ENCODE measurements at regions not wholly inside any gene's neighbourhood (a gene's known extent, or its start where the extent isn't known, plus 50 kb on each side); places are given as distances from the start of the nearest gene placed in this dataset.
"Not testable (repeated sequence)": the region's sequence is repeated elsewhere in the genome, so short reads cannot be mapped to it uniquely, and the experiment has no call there.

DNA sequence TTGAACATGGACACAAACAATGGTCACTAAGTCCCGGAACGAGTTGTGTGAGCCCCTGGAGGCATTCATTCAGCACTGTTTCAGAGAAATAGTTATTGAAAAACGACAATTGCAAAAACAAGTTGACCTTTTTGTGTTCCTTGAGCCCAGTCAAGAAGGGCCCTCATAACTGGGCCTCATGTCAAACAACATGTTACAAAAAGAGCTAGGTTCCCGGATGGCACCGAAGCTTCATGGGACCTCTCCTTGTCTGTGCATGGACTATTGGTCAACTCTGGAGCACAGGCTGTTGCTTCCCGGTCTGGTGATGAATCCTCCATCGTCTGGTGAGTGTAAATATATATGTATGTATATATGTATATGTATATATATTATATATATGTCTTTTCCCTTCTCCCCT lies 176.6 kb downstream of the ALG10 start:
- DNase-seq, result no peak

DNA sequence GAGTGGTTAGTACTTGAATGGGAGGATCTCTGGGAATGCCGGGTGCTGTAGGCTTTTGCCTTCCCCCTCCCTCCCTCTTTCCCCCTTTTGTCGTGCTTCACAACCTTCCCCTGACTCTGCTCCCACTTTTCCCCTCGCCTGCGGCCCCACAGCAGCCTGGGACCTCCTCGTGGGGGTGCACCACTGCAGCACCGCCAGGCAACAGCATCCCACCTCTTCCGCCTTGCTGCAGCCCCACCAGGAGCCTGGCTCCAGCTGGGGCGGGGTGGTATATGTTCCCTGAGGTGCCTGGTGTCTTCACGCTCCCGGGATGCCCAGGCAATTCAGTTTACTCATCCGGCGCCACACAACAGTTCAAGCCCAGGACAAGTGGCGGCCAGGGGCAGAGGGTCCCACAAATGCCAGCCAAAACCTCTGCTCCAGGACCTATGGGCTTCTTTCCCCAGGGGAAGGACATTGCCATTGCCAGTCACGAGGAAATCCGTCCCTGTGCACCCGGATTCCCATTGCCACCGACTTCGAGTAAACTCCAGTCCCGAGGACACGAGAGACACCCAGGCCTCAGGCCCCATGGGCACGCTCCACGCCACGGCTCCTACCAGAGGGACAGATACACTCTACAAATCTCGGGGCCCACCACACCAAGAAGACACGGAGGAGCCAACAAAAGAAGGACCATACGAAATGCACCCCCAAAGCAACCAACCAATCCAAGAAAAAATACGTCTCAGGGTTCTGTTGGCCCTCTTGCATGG lies 181.7 kb downstream of the ALG10 start:
- DNase-seq, result no peak

DNA sequence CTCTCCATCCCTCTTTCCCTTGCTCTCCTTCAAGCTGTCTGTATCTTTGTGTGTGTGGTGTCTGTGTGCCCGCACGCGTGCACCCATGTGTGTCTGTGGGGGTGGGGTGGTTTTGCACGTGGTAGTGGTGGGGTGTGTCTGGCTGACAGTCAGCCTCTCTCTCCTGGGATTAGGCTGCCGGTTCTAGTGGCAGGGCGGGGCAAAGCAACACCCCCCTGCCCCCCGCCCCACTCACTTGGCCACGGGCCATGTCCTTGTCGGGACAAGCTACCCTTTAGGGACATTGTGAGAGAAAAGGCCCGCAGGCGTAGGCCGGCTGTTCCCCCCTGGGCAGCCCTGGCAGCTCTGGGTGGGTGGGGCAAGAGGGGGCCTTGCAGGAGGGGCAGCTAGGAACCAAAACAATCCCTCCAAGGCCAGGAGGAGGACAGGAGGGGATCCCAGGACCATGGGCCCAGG lies 182.6 kb downstream of the ALG10 start:
- DNase-seq, result no peak

DNA sequence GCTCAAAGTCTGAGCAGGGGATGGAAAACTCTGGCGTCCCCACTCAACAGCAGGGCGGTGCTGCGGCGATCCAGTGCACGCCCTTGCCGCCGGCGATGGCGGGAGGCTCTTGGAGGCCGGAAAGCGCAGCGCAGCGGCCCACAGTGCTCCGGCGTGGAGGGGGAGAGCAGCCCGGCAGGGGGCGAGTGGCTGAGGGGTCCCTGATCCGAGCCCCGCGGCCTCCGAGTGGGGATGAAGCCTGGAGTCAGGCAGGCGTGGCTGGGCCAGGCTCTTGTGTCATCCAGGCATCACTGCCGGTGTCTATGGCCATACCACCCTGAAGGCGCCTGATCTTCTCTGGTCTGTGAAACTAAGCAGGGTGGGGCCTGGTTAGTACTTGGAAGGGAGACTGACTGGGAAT lies 183.1 kb downstream of the ALG10 start:
- DNase-seq, result no peak

DNA sequence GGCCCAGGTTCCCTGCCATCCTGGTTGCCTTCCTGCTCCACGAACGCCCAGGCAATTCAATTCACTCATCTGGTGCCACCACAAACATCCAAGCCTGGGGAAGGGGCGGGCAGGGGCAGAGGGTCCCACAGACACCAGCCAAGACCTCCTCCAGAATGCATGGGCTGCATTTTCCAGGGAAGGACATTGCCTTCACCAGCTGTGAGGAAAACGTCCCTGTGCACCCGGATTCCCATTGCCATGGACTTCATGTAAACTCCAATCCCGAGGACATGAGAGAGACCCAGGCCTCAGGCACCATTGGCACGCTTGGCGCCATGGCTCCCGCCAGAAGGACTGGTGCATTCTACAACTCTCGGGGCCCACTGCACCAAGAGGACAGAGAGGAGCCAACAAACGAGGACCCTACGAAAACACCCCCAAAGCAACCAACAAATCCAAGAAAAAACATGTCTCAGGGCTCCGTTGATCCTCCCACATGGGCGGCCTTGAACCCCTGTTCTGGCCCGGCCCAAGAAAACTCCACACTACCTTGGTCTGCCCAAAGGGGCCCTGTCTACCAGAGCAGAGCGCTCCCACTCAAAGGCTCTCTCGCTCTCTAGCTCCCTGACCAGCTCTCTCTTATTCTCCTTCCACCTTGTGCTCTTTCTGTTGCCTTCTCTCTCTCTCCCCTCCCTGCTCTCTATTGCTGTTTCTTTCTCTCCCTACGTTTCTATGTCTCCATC lies 183.9 kb downstream of the ALG10 start:
- no peak for DNase-seq

DNA sequence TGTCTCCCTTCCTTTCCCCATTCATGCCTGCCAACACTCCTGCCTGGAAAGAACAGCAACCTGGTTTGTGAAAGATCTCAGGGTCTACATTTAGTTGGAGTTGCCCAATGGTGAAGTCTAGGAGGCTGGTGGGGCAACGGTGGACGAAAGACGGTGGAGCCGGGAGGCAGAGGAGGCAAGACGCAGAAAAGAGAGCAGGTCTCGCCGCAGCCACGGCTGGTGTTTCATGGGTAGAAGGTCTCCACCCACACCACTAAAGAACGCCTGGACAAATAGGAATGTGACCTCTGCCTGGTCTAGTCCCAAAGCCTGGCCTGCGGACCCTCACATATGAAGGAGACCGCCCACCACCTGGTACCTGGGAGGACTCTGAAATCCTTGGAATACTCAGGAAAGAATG lies 185.6 kb downstream of the ALG10 start:
- no peak for DNase-seq

DNA sequence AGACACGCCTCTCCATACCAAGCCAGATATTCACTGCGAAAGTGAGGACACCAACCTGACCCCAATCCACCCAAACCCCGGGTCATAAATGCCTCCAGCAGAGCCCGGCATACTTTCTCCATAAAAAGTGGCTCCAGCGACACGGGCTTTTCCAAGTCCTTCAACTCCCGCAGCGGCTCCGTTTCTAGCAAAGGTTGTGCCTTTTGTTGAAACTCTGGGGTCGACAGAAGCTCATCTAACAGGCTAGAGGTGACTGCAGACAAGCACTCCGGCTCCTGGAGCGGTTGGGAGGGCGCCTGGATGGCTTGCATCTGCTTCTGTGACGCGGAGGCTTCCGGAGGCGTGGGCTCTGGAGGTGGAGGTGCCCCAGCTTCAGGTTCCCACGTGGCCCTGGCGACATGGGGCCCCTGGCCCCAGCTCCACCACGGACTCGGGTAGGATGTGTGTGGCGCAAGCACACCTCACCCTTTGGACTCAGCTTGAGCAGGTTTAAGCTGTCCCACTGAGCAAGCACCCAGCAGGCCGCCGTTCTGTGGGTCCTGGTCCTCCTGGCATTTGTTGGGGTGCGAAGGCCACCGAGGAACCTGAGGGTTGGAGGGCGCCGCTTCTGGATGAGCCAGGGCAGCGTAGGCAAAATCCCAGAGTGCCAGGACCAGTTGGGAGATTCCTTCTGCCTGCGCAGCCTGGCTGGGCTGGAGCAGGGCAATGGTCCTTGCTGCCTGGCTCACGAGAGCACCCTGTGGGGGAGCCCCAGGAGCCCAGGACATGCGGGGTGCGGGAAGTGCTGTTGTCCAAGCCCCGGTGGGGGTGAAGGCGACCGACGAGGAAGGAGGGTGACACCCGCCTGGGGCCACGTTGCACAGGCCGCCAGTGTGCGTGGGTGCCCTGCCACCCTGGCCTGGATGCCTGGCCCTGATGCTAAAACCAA lies 186.3 kb downstream of the ALG10 start:
- DNase-seq, result no peak

DNA sequence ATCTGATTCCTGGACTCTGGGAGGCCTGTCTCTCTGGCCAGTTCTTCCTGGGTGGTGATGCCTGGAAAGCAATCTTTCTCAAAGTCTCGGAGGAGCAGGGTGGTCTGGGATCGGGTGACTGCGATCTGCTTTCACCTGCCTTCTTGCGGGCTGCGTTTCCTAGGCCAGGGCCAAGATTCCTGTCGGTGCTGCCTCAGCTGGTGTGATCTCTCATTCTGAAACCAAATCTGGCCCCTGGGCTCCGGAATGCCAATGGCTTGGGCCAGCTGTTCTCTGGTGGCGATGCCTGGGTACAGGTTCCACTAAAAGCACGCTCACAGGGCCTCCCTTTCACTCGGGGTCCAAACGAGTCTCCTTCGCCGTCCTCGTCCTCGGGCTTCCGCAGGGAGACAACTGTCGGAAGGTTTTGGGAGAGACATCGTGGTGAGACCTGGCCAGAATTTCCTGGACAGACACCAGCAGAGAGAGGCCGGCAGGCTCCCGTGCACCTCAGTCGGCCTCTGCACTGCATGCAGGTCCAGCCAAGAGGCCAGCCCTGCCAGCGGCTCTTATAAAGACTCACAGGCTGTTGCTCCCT lies 187.1 kb downstream of the ALG10 start:
- no peak for DNase-seq

DNA sequence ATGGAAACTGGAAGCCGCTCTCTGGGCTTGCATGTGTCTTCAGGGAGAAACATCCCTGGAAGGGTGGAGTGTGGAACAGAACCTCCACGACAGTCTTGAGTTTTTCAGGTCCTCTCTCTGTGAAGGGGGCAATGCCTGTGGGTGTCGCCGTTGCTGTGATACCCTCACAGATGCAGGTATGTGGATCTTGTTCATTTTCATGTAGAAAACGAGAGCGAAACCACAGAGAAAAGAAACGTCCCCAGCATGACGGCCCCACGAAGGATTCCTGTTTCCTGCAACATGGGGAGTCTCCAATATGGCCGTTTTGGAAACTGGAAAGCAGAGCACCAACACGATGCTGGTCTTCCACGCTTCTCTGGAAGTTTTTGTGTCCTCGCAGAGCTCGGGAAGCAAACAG lies 187.9 kb downstream of the ALG10 start:
- DNase-seq, result no peak

DNA sequence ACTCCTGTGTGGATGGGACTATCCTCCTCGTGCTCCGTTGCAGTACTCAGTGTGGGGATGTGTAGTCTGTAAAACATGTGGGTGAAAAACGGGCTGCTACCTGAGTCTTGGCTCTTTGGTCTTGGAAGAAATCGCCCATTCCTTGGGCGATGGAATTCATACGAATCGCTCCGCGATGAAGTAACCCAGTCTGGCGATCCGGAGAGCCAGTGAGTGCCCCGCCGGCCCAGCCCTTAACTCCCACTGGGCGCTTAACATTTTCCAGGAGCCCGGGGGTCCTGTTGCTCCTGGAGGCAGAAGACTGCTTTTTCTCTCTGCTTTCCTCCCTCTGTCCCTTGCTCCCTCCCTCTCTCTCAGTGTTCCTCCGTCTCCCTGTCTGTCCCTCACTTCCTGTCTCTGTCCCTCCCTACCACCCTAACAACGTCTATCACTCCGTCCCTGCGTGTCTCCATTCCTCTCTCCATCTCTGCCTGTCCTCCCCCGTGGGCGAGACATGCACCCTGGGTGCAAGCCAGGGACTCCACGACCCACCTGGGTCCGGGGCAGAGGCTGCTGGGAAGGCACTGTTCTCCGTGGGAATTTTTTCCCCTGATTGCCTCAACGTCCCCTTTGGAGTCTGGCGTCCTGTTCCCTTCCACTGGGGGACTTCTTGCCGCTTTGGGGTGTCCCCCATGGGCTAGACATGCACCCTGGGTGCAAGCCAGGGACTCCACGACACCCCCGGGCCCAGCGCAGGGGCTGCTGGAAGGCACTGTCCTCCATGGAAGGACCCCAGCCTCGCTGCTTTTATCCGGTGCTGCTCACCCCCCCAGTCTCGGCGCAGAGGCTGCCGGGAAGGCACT lies 188.6 kb downstream of the ALG10 start:
- no peak for DNase-seq

DNA sequence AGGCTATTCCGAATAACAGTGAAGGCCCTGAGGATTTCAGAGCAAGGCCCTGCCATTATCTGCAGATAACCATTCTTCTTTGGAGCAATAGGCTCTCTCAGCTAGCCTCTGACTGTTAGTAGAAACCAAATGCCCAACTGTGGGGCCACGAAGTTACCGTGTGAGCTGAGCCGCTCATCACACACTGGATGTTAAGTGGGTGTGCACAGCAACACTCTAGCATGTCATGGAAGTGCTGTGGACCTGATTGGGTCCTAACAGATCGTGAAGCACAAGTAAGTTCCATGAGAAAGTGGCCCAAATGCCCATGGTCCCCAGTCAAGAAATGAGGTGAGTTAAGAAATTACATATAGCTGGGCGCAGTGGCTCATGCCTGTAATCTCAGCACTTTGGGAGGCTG lies 190.4 kb downstream of the ALG10 start:
- no peak for DNase-seq

DNA sequence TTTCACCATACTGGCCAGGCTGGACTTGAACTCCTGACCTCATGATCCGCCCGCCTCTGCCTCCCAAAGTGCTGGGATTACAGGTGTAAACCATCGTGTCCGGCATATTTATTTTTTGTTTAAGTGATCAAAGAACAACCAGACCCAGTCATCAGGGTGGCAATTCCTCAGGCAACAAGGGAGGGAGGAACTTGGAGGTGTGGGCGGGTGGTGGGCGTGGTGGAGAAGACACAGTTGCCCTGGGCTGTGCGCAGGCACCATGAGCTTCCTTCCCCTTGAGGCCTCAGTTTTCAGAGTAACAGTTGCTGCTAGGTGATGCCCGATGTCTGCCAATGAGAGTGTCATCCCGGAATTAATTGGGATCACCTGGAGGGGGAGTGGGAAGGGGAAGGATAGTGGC lies 191.7 kb downstream of the ALG10 start:
- no peak for DNase-seq

DNA sequence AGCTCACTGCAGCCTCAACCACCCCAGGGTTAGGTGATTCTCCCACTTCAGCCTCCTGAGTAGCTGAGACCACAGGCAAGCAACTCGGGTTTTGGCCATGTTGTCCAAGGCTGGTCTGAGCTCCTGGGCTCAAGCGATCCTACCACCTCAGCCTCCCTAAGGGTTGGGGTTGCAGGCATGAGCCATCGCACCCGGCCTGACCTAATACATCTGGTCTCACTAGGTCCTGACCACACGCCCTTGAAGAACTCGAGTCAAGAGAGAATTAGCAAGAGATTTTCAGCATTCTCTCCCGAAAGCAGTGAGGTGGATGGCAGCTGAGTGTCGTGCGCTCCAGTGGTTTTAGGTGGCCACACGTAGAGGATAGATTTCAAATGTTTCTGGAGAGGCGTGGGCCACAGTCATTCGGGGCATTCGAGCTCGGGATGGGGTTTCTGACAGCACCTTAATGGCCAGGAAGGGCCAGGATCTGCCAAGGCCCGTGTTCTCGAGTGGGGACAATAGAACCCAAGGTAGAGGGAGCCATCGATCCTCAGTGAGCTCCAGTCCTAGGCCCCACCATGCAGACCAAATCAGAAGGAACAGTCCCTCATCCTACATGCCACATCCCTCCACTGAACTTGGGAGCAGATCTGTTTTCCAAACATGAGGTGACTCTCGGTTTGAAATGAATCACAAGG lies 193.1 kb downstream of the ALG10 start:
- no peak for DNase-seq

DNA sequence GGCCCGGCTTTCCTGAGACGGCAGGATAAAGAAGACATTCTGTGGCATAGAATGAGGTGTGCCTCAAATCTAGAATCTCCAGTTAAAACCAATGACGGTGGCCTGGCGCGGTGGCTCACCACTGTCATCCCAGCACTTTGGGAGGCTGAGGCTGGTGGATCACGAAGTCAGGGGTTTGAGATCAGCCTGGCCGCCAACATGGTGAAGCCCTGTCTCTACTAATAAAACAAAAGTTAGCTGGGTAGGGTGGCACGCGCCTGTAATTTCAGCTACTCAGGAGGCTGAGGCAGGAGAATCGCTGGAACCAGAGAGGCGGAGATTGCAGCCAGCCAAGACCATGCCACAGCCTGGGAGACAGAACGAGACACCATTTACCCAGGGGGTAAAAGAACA lies 193.6 kb downstream of the ALG10 start:
- no peak for DNase-seq

DNA sequence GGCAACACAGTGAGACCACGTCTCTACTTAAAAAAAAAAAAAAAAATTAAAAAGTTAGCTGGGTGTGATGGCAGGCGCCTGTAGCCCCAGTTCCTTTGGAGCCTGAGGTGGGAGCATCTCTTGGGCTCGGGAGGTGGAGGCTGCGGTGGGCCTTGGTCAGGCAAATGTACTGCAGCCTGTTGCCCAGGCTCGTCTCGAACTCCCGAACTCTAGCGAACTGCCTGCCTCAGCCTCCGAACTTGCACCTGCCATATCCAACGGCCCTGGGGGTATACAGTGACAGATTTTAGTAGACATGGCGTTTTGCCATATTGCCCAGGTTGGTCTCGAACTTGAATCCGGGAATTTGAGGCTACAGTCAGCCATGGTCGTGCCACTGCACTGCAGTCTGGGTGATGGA lies 195.4 kb downstream of the ALG10 start:
- no peak for DNase-seq

DNA sequence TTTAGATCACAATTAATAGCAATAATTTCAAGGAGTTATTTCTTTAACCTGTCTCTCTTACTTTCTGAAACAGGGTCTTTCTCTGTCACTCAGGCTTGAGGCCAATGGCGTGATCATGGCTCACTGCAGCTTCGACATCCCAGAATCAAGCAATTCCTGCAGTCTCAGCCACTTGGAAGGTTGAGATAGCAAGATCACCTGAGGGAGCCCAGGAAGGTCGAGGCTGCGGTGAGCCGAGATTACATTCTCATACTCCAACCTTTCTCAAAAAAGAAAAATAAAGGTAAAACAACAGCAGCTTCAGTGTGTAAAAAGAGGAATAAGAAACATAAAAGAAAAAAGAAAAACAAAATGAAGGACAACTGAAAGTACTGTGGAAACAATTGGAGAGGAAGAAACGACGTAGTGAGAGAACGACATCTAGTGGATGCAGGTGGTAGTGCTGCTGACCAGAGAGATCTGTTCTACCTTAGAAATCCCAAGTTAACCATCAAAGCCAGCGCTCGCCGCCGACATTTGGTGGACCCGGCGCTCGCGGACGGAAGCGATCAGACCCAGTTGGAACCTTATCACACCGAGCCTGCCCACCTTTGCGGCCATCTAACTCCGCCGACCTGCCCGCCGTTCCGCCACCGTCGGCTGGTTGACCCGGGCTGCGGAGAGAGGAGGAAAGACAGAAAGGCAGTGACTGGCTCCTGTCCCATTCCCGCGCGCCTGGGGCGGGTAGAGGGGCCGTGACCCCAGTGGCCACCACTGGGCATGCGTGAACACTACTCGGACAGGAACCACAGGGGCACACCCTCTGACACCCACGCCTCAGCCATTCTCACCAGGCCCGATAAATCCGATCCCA lies 196.1 kb downstream of the ALG10 start:
- DNase-seq, result peak; percentile 63

DNA sequence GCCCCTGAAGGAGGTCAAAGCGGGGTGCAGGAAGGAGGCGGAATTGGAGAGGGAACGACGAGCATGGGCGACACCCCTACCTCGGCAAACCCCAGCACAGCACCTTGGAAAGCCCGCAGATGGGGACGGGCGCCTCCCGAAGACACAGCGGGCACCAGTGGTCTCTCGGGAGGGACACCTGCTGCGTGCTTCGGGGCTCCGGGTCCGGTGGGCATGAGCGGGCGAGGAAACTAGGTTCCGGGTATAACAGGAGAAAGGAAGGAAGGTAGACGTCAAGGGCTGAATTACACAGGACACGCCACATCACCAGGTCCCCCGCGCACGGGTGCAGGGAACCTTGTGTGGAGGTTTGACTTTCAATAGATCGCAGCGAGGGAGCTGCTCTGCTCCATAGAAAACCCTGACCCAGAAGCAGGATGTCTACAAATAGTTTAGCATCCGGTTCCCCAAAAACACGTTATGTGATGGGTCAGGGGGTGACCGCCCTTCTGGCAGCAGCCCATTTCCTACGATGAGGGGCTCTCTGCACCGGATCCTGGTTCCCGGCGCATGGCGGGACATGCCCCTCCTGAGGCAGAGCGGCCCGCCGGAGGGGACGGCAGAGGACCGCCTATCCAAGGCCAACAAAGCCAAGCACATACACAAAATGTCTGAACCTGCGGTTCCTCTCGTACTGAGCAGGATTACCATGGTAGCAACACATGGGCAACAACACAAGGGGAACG lies 196.9 kb downstream of the ALG10 start:
- DNase-seq, result no peak

DNA sequence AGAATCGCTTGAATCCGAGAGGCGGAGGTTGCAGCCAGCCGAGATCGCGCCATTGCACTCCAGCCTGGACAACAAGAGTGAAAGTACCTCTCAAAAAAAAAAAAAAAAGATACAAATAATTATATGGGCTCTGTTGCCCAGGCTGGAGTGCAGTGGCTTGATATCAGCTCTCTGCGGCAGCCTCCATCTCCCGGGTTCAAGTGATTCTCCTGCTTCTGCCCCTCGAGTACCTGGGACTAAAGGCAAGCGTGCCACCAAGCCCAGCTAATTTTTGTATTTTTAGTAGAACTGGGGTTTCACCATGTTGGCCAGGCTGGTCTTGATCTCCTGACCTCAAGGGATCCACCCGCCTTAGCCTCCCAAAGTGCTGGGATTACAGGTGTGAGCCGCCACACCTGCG lies 197.8 kb downstream of the ALG10 start:
- DNase-seq, result not testable (repeated sequence)

DNA sequence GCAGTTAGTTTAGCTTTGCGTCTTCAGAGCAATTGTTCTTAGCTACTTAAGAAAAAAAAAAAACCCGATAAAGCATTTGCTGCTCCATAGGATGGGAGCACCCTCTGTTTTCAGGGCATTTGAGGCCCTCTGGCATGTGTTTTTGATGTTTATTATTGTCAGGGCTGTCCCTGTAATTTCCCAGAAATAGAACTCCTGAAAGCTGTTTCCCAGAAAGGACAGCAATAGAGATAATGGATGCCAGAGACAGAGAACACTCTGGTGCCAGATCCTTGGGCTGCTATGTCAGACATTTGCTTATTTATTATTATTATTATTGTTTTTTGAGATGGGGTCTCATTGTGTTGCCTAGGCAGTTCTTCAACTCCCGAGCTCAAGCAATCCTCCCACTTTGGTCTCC lies 201.3 kb downstream of the ALG10 start:
- DNase-seq, result no peak

DNA sequence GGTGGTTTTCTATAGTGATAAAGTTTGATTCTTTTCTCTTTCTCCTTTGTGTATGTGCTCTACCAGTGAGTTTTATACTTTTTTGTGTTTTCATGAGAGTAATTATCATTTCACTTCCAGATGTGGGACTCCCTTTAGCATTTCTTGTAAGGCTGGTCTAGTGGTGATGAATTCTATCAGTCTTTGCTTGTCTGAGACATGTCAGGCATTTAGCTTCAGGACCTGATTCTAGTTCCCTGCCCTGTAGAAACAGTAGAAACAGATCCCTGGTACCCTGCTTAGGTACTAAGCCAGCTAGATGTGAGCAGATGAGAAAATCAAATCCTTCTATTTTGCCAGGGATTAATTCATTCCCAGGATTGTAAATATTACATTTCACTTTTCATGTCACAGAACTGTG lies 203.7 kb downstream of the ALG10 start:
- not testable (repeated sequence) for DNase-seq
